Kidney (tissue), 13 donors: ENCODE measurements at regions not wholly inside any gene's neighbourhood (a gene's known extent, or its start where the extent isn't known, plus 50 kb on each side); places are given as distances from the start of the nearest gene placed in this dataset.
A peak's percentile ranks its signal among the peaks of the same experiment; 100 is the strongest.

ENCODE experiments used
- DNase-seq, 5 donors: peaks; one replicate each; pipeline ENCODE4 v3.0.0-alpha.2; 2013 to 2020
- FAIRE-seq: peaks from 2 replicates; lab custom pipeline; 2012; peaks lifted over from hg19 to GRCh38; lab: Jason Lieb, UNC
- H3K27ac ChIP-seq, 2 donors: one replicate each; pipeline ENCODE4 v1.7.0; 2013; ENCODE audit warnings: low read depth in 2 of 2, low read length in 2 of 2, inconsistent platforms in 1 of 2
- H3K27me3 ChIP-seq: one replicate; pipeline ENCODE4 v1.7.1; 2013; ENCODE audit warnings: low read length, inconsistent platforms; ENCODE audit not compliant: control insufficient read depth, insufficient read depth
- H3K36me3 ChIP-seq, 3 donors: one replicate each; pipeline versions ENCODE4 v1.7.0 to v1.7.1; 2013; ENCODE audit warnings: low read length in 3 of 3, control low read depth in 1 of 3, inconsistent platforms in 1 of 3; ENCODE audit not compliant: insufficient read depth in 3 of 3, control insufficient read depth in 2 of 3
- H3K4me1 ChIP-seq, 3 donors: one replicate each; pipeline versions ENCODE4 v1.7.0 to v1.7.1; 2013; ENCODE audit warnings: low read length in 3 of 3, inconsistent platforms in 1 of 3, low read depth in 1 of 3; ENCODE audit not compliant: control insufficient read depth in 2 of 3, insufficient read depth in 2 of 3
- H3K4me3 ChIP-seq, 3 donors: one replicate each; pipeline versions ENCODE4 v1.7.0 to v1.8.1; 2013; ENCODE audit warnings: low read length in 3 of 3, control low read depth in 1 of 3, inconsistent platforms in 1 of 3
- H3K9ac ChIP-seq, 3 donors: one replicate each; pipeline versions ENCODE4 v1.7.0 to v1.7.1; 2013; ENCODE audit warnings: low read length in 3 of 3, control low read depth in 1 of 3, inconsistent platforms in 1 of 3
- H3K9me3 ChIP-seq, 3 donors: one replicate each; pipeline versions ENCODE4 v1.7.0 to v1.7.1; 2013; ENCODE audit warnings: low read length in 3 of 3, control low read depth in 1 of 3, inconsistent platforms in 1 of 3; ENCODE audit not compliant: control insufficient read depth in 2 of 3, insufficient read depth in 1 of 3
- CTCF ChIP-seq: IDR thresholded peaks from 3 replicates; pipeline ENCODE4 v1.5.1; 2012; ENCODE audit warnings: mild to moderate bottlenecking, moderate library complexity, borderline replicate concordance; ENCODE audit not compliant: insufficient read depth; ENCODE audit errors: extremely low read depth
- intact Hi-C: fragments of 100-400 bp; cut with DNase I; formaldehyde crosslinking; loops from one replicate; pipeline ENCODE4 v1.11.1; 2022
- donor health status: control.
- donor health status: control.
- donor health status: control.
- donor health status: control.
- donor health status: control.
- donor health status: DM: yes; HTN: yes; CAD: no.
- donor health status: Normal renal cell carcinoma (clear cell type).

GRCh38 chr11:13891911-13892310, 70.6 kb upstream of the SPON1 start:
- FAIRE-seq: no peak
- Histone ChIP-seq H3K27ac (no peak overlapping the region), H3K36me3 (no peaks in the 10 kb centered on the region), H3K9me3 (no peaks in the 10 kb centered on the region), H3K4me1 (peaks cover 0 to 10% (median 5%) of the 10 kb centered on the region in 3 donors), H3K27me3 (no peaks in the 10 kb centered on the region), H3K9ac (no peak overlapping the region), H3K4me3 (no peak overlapping the region)
- intact Hi-C loops: no loop called here
- DNase-seq: no peak
- no peak for TF ChIP-seq CTCF

- H3K27ac ChIP-seq: peak overlapping the region in 1 of 2 donors; percentile 18
- peak; percentile 81 for FAIRE-seq
- no peaks in the 10 kb centered on the region for H3K36me3 ChIP-seq
- no peaks in the 10 kb centered on the region for H3K27me3 ChIP-seq
- H3K4me1 ChIP-seq: peaks cover 0 to 10% (median 9%) of the 10 kb centered on the region in 3 donors
- intact Hi-C loops: no loop called here
- TF ChIP-seq CTCF: no peak
- H3K9ac ChIP-seq: no peak overlapping the region
- DNase-seq: peak in 3 of 5 donors; percentile 17 to 71 (median 58)
- no peak overlapping the region for H3K4me3 ChIP-seq
- H3K9me3 ChIP-seq: no peaks in the 10 kb centered on the region
These were observed 66.1 kb upstream of the SPON1 start for GRCh38 chr11:13896175-13896980.

GRCh38 chr11:13896981-13897353, 65.6 kb upstream of the SPON1 start:
- Histone ChIP-seq H3K9me3 (no peaks in the 10 kb centered on the region), H3K4me3 (no peak overlapping the region), H3K27me3 (no peaks in the 10 kb centered on the region), H3K9ac (no peak overlapping the region), H3K4me1 (peaks cover 0 to 10% (median 9%) of the 10 kb centered on the region in 3 donors), H3K27ac (peak overlapping the region in 1 of 2 donors; percentile 20), H3K36me3 (no peaks in the 10 kb centered on the region)
- DNase-seq: peak in 1 of 5 donors; percentile 73
- no peak for FAIRE-seq
- no peak for TF ChIP-seq CTCF
- intact Hi-C loops: no loop called here
